ENCODE measurements at regions not wholly inside any gene's neighbourhood (a gene's known extent, or its start where the extent isn't known, plus 50 kb on each side); places are given as distances from the start of the nearest gene placed in this dataset.

- TF ChIP-seq JUN (IDR thresholded peaks at IDR 0.05; ENCODE audit: low read depth, low read length) (no peak), CTCF (IDR thresholded peaks at IDR 0.05; ENCODE audit: control extremely low read depth in 1 of 3, insufficient read depth in 1 of 3, low read depth in 1 of 3, low read length in 3 of 3) (no peak), POLR2AphosphoS5 (IDR thresholded peaks at IDR 0.05; ENCODE audit: low read depth, low read length) (no peak), TEAD4 (IDR thresholded peaks at IDR 0.05; ENCODE audit: low read depth, low read length) (no peak), HDAC2 (IDR thresholded peaks at IDR 0.05; ENCODE audit: borderline replicate concordance in 1 of 2, low read depth in 2 of 2, low read length in 2 of 2) (no peak), TAF1 (IDR thresholded peaks at IDR 0.05; ENCODE audit: low read depth, low read length) (no peak), RXRA (IDR thresholded peaks at IDR 0.05; ENCODE audit: insufficient read depth, low read depth, low read length) (no peak), EP300 (IDR thresholded peaks at IDR 0.05; ENCODE audit: borderline replicate concordance in 1 of 2, low read depth in 2 of 2, low read length in 2 of 2) (no peak), POLR2A (IDR thresholded peaks at IDR 0.05; ENCODE audit: control extremely low read depth in 1 of 2, low read depth in 2 of 2, low read length in 2 of 2) (no peak), SAP30 (IDR thresholded peaks at IDR 0.05; ENCODE audit: insufficient read depth, insufficient replicate concordance, low read length) (no peak), SUZ12 (IDR thresholded peaks at IDR 0.05; ENCODE audit: low read length) (no peak), MAFK (IDR thresholded peaks at IDR 0.05; ENCODE audit: low read depth, low read length) (no peak)
These were observed 125.3 kb upstream of the PROKR2 start for GRCh38 chr20:5442101-5442500.
